IMR-90 (cell line): ENCODE measurements at regions not wholly inside any gene's neighbourhood (a gene's known extent, or its start where the extent isn't known, plus 50 kb on each side); places are given as distances from the start of the nearest gene placed in this dataset.

ENCODE experiments used
- ATAC-seq: fragments of 200-7000 bp; cut with Tn5 transposase; 2 replicates; pipeline ENCODE4 v1.9.1; 2020; ENCODE audit warnings: low read depth, mild to moderate bottlenecking, moderate library complexity
- BruUV-seq: library from RNA; stranded (reverse); fragments of 400-500 nt; replicated peaks from 2 replicates; lab custom pipeline; 2021; lab: Mats Ljungman, UMichigan
- CTCF ChIA-PET: fragments of 300-600 bp; formaldehyde crosslinking; extraction: SDS; loops from one replicate; lab custom pipeline; 2021; ENCODE audit warnings: antibody characterized with exemption; lab: Yijun Ruan, JAX
- POLR2A ChIA-PET: fragments of 300-600 bp; sonication (Branson Sonifier 250); formaldehyde crosslinking; loops from one replicate; lab custom pipeline; 2022; ENCODE audit warnings: antibody characterized with exemption; ENCODE audit not compliant: unreplicated experiment; lab: Charles Lee
- DNase-seq: peaks from one replicate; pipeline ENCODE4 v3.0.0; 2013
- H2AFZ ChIP-seq: replicated peaks from 2 replicates; pipeline ENCODE3; 2013; ENCODE audit warnings: low read length, mild to moderate bottlenecking; ENCODE audit not compliant: poor library complexity
- H2AK5ac ChIP-seq: 2 replicates; pipeline ENCODE4 v1.6.1; 2013; ENCODE audit warnings: low read depth, low read length, inconsistent platforms
- H2AK9ac ChIP-seq: replicated peaks from 2 replicates; pipeline ENCODE3; 2013; ENCODE audit warnings: mild to moderate bottlenecking, low read depth, low read length, moderate library complexity; ENCODE audit not compliant: poor library complexity
- H2BK120ac ChIP-seq: 2 replicates; pipeline ENCODE4 v1.6.1; 2013; ENCODE audit warnings: low read depth, low read length, inconsistent platforms
- H2BK15ac ChIP-seq: 3 replicates; pipeline ENCODE4 v1.6.1; 2013; ENCODE audit warnings: low read depth, low read length, inconsistent platforms
- H2BK20ac ChIP-seq: 2 replicates; pipeline ENCODE4 v1.6.1; 2013; ENCODE audit warnings: low read depth, mild to moderate bottlenecking, inconsistent platforms, low read length, moderate library complexity
- H2BK5ac ChIP-seq: 2 replicates; pipeline ENCODE4 v1.6.1; 2013; ENCODE audit warnings: mild to moderate bottlenecking, low read depth, low read length, inconsistent platforms; ENCODE audit not compliant: poor library complexity, severe bottlenecking
- H3K14ac ChIP-seq: replicated peaks from 2 replicates; pipeline ENCODE4 v1.6.1; 2013; ENCODE audit warnings: low read depth, low read length, inconsistent platforms
- H3K18ac ChIP-seq: 2 replicates; pipeline ENCODE4 v1.6.1; 2013; ENCODE audit warnings: low read depth, low read length, control low read depth
- H3K23ac ChIP-seq: 2 replicates; pipeline ENCODE4 v1.6.1; 2013; ENCODE audit warnings: low read depth, low read length, inconsistent platforms
- H3K27ac ChIP-seq: 2 replicates; pipeline ENCODE4 v1.5.1; 2013; ENCODE audit warnings: mild to moderate bottlenecking, control low read depth, low read length; ENCODE audit not compliant: insufficient read depth
- H3K27me3 ChIP-seq: 2 replicates; pipeline ENCODE4 v1.6.1; 2013; ENCODE audit warnings: low read length; ENCODE audit not compliant: control insufficient read depth, insufficient read depth
- H3K36me3 ChIP-seq: 2 replicates; pipeline ENCODE4 v1.6.1; 2013; ENCODE audit warnings: low read length, mixed read lengths; ENCODE audit not compliant: control insufficient read depth, insufficient read depth
- H3K4ac ChIP-seq: 2 replicates; pipeline ENCODE4 v1.6.1; 2013; ENCODE audit warnings: low read depth, low read length, inconsistent platforms
- H3K4me1 ChIP-seq: 2 replicates; pipeline ENCODE4 v1.6.1; 2013; ENCODE audit warnings: low read length, mixed read lengths; ENCODE audit not compliant: control insufficient read depth, insufficient read depth
- H3K4me2 ChIP-seq: 2 replicates; pipeline ENCODE4 v1.6.1; 2013; ENCODE audit warnings: low read depth, mild to moderate bottlenecking, control low read depth, low read length, moderate library complexity
- H3K4me3 ChIP-seq: 2 replicates; pipeline ENCODE4 v1.5.1; 2013; ENCODE audit warnings: low read depth, mild to moderate bottlenecking, control low read depth, low read length, moderate library complexity; ENCODE audit not compliant: insufficient read depth
- H3K56ac ChIP-seq: 2 replicates; pipeline ENCODE4 v1.6.1; 2013; ENCODE audit warnings: low read length, inconsistent platforms; ENCODE audit not compliant: insufficient read depth; ENCODE audit errors: extremely low read depth
- H3K79me1 ChIP-seq, 2 experiments: 2 replicates each; pipeline ENCODE4 v1.6.1; 2013; ENCODE audit warnings: low read length in 2 of 2, inconsistent platforms in 1 of 2, low read depth in 1 of 2
- H3K9ac ChIP-seq: 2 replicates; pipeline ENCODE4 v1.6.1; 2013; ENCODE audit warnings: low read depth, low read length, control low read depth
- H3K9me1 ChIP-seq: 2 replicates; pipeline ENCODE4 v1.6.1; 2013; ENCODE audit warnings: low read length, inconsistent platforms; ENCODE audit not compliant: insufficient read depth
- H3K9me3 ChIP-seq: 2 replicates; pipeline ENCODE4 v1.6.1; 2013; ENCODE audit warnings: low read length; ENCODE audit not compliant: control insufficient read depth, insufficient read depth
- H4K20me1 ChIP-seq: 2 replicates; pipeline ENCODE4 v1.6.1; 2013; ENCODE audit warnings: low read length, inconsistent platforms; ENCODE audit not compliant: insufficient read depth
- H4K5ac ChIP-seq: 2 replicates; pipeline ENCODE4 v1.6.1; 2013; ENCODE audit warnings: mild to moderate bottlenecking, low read depth, low read length, control low read depth
- H4K8ac ChIP-seq, 2 experiments: 2 replicates each; pipeline ENCODE4 v1.6.1; 2013; ENCODE audit warnings: low read depth in 2 of 2, low read length in 2 of 2, control low read depth in 1 of 2, inconsistent platforms in 1 of 2
- H4K91ac ChIP-seq: 2 replicates; pipeline ENCODE4 v1.6.1; 2013; ENCODE audit warnings: low read depth, low read length, inconsistent platforms; ENCODE audit not compliant: insufficient read depth
- BHLHE40 ChIP-seq: fragments of 150-350 bp; IDR thresholded peaks from 2 replicates; pipeline ENCODE4 v1.6.1; 2016; ENCODE audit warnings: mild to moderate bottlenecking, low read depth, low read length
- CEBPB ChIP-seq: IDR thresholded peaks from 2 replicates; pipeline ENCODE4 v1.6.1; 2012; ENCODE audit warnings: low read depth, low read length, improper control_type of control experiment
- CHD1 ChIP-seq: IDR thresholded peaks from 2 replicates; pipeline ENCODE4 v1.6.1; 2012; ENCODE audit warnings: low read depth, low read length, improper control_type of control experiment
- FOS ChIP-seq: fragments of 150-350 bp; IDR thresholded peaks from 2 replicates; pipeline ENCODE4 v1.6.1; 2016; ENCODE audit warnings: low read depth, low read length
- MAFK ChIP-seq: IDR thresholded peaks from 2 replicates; pipeline ENCODE4 v1.6.1; 2012; ENCODE audit warnings: low read depth, low read length, improper control_type of control experiment
- MAZ ChIP-seq: IDR thresholded peaks from 2 replicates; pipeline ENCODE4 v1.6.1; 2012; ENCODE audit warnings: low read depth, mild to moderate bottlenecking, low read length, improper control_type of control experiment, moderate library complexity, borderline replicate concordance
- MXI1 ChIP-seq: IDR thresholded peaks from 2 replicates; pipeline ENCODE4 v1.6.1; 2012; ENCODE audit warnings: low read depth, mild to moderate bottlenecking, low read length, moderate library complexity, borderline replicate concordance
- NFE2L2 ChIP-seq: fragments of 150-350 bp; IDR thresholded peaks from 2 replicates; pipeline ENCODE4 v1.6.1; 2016; ENCODE audit warnings: low read depth, mild to moderate bottlenecking, low read length
- POLR2A ChIP-seq: IDR thresholded peaks from 2 replicates; pipeline ENCODE4 v1.6.1; 2012; ENCODE audit warnings: mild to moderate bottlenecking, low read depth, low read length
- RAD21 ChIP-seq: IDR thresholded peaks from 2 replicates; pipeline ENCODE4 v1.6.1; 2012; ENCODE audit warnings: low read length, improper control_type of control experiment
- RCOR1 ChIP-seq: IDR thresholded peaks from 2 replicates; pipeline ENCODE4 v1.6.1; 2012; ENCODE audit warnings: mild to moderate bottlenecking, low read length, improper control_type of control experiment; ENCODE audit not compliant: insufficient replicate concordance
- RFX5 ChIP-seq: IDR thresholded peaks from 2 replicates; pipeline ENCODE4 v1.8.0; 2012; ENCODE audit warnings: low read depth, mild to moderate bottlenecking, low read length, moderate library complexity
- SMC3 ChIP-seq: fragments of 150-350 bp; IDR thresholded peaks from 2 replicates; pipeline ENCODE4 v1.6.1; 2016; ENCODE audit warnings: low read depth, mild to moderate bottlenecking, antibody characterized with exemption, low read length, moderate library complexity
- WGBS, 2 experiments: methylation state at CpG; one replicate each; pipeline versions ENCODE4 v1.1.5 to v1.1.7; 2013; ENCODE audit warnings: missing lambda C conversion rate in 2 of 2; ENCODE audit not compliant: insufficient read length in 1 of 2; ENCODE audit errors: extremely low coverage in 2 of 2; 5-methylcytosine and 5-hydroxymethylcytosine counted together
- dilution Hi-C: fragments of 300-500 bp; cut with HindIII; formaldehyde crosslinking; loops from one replicate; pipeline ENCODE4 v1.14.3; 2018; ENCODE audit warnings: low sequenced_read_pairs; ENCODE audit not compliant: unreplicated experiment
- in situ Hi-C: fragments of 300-500 bp; cut with MboI; formaldehyde crosslinking; loops from 3 replicates; pipeline ENCODE4 v1.14.3; 2019; ENCODE audit warnings: low sequenced_read_pairs, inconsistent platforms, mixed read lengths
- intact Hi-C: fragments of 100-400 bp; cut with micrococcal nuclease; formaldehyde crosslinking; loops from 2 replicates; pipeline ENCODE4 v1.10.0; 2022
- TF ChIP-seq, protein P1 (sequence below): fragments of 150-350 bp; IDR thresholded peaks from 2 replicates; pipeline ENCODE4 v1.6.1; 2017; ENCODE audit warnings: mild to moderate bottlenecking, antibody characterized with exemption, low read length, low read depth
- TF ChIP-seq, protein P2 (sequence below): conservative IDR thresholded peaks from 2 replicates; pipeline ENCODE4 v1.5.1; 2012; ENCODE audit warnings: mild to moderate bottlenecking, low read depth, low read length, improper control_type of control experiment
- TF ChIP-seq, protein P3 (sequence below): fragments of 150-350 bp; IDR thresholded peaks from 2 replicates; pipeline ENCODE4 v1.6.1; 2016; ENCODE audit warnings: low read depth, mild to moderate bottlenecking, low read length, moderate library complexity, borderline replicate concordance

DNA sequence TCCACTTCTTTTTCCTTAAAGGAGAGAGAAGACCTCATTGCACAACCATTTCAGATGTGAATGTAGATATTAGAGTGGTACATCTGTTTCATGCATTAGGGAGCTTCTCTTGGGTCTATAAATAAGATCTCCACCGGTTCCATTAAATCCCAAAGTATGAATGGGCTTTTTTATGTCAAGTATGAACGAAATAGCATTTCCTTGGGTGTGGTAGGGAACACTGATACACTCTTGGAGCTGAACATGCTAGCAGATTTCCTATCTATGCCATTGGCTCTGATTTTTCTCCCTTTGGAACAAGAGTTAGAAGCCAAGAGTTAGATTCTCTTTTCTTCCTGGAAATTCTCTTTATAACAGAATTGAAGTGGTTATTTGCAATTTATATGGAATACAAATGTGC lies 245.6 kb upstream of the ADAMTS5 start:
- Histone ChIP-seq H3K56ac (no peak overlapping the region), H3K23ac (no peak overlapping the region), H3K79me1 (no peaks in the 10 kb centered on the region), H4K5ac (no peak overlapping the region; the same call in 1 of the 2 replicates), H3K9me1 (no peaks in the 10 kb centered on the region), H2AFZ (no peak overlapping the region), H3K27me3 (no peaks in the 10 kb centered on the region), H2BK5ac (no peak overlapping the region), H3K14ac (no peak overlapping the region), H3K9me3 (no peaks in the 10 kb centered on the region), H3K4me2 (no peak overlapping the region), H3K4ac (no peak overlapping the region), H4K20me1 (no peaks in the 10 kb centered on the region), H3K18ac (peak overlapping the region; percentile 48; the same call in 1 of the 2 replicates), H3K27ac (no peak overlapping the region), H3K4me3 (no peak overlapping the region), H4K91ac (no peak overlapping the region), H2AK9ac (no peak overlapping the region), H4K8ac (no peak overlapping the region), H3K36me3 (no peaks in the 10 kb centered on the region), H2AK5ac (no peak overlapping the region), H3K9ac (no peak overlapping the region), H2BK20ac (no peak overlapping the region), H3K4me1 (no peaks in the 10 kb centered on the region), H2BK120ac (no peak overlapping the region), H2BK15ac (no peak overlapping the region)
- in situ Hi-C loops (no loop called here), dilution Hi-C loops (no loop called here), intact Hi-C loops (loop anchor here (2.0 to 10.0 kb wide), 3 partner anchors 245 to 362 kb away; partner anchors contain the start of gene ADAMTS5)
- no peak for DNase-seq
- POLR2A ChIA-PET: no interaction called here
- no TSS peak for BruUV-seq
- ATAC-seq: no peak
- CTCF ChIA-PET: interaction anchor here (0.5 to 2.5 kb wide), 3 partner anchors 186 to 352 kb away, joined by 3 to 13 read pairs (median 4); no protein-coding TSS in a partner anchor
- TF ChIP-seq FOS (no peak), POLR2A (no peak), NFE2L2 (no peak), MXI1 (no peak), BHLHE40 (no peak), RCOR1 (no peak), MAZ (no peak), CHD1 (no peak), RFX5 (no peak), RAD21 (no peak), CEBPB (no peak), MAFK (no peak), SMC3 (no peak)
- TF ChIP-seq, protein P1, sequence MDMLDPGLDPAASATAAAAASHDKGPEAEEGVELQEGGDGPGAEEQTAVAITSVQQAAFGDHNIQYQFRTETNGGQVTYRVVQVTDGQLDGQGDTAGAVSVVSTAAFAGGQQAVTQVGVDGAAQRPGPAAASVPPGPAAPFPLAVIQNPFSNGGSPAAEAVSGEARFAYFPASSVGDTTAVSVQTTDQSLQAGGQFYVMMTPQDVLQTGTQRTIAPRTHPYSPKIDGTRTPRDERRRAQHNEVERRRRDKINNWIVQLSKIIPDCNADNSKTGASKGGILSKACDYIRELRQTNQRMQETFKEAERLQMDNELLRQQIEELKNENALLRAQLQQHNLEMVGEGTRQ: no peak
- TF ChIP-seq, protein P2, sequence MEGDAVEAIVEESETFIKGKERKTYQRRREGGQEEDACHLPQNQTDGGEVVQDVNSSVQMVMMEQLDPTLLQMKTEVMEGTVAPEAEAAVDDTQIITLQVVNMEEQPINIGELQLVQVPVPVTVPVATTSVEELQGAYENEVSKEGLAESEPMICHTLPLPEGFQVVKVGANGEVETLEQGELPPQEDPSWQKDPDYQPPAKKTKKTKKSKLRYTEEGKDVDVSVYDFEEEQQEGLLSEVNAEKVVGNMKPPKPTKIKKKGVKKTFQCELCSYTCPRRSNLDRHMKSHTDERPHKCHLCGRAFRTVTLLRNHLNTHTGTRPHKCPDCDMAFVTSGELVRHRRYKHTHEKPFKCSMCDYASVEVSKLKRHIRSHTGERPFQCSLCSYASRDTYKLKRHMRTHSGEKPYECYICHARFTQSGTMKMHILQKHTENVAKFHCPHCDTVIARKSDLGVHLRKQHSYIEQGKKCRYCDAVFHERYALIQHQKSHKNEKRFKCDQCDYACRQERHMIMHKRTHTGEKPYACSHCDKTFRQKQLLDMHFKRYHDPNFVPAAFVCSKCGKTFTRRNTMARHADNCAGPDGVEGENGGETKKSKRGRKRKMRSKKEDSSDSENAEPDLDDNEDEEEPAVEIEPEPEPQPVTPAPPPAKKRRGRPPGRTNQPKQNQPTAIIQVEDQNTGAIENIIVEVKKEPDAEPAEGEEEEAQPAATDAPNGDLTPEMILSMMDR: no peak
- TF ChIP-seq, protein P3, sequence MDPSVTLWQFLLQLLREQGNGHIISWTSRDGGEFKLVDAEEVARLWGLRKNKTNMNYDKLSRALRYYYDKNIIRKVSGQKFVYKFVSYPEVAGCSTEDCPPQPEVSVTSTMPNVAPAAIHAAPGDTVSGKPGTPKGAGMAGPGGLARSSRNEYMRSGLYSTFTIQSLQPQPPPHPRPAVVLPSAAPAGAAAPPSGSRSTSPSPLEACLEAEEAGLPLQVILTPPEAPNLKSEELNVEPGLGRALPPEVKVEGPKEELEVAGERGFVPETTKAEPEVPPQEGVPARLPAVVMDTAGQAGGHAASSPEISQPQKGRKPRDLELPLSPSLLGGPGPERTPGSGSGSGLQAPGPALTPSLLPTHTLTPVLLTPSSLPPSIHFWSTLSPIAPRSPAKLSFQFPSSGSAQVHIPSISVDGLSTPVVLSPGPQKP: no peak
- no CpG with 5 or more reads among the region's 2 CpGs for WGBS, 2 experiments
